H1 (cell line): ENCODE measurements at regions not wholly inside any gene's neighbourhood (a gene's known extent, or its start where the extent isn't known, plus 50 kb on each side); places are given as distances from the start of the nearest gene placed in this dataset.

ENCODE experiments used
- CTCF ChIA-PET: fragments of 300-600 bp; sonication (Branson Sonifier 250); formaldehyde crosslinking; loops from one replicate; lab custom pipeline; 2021; ENCODE audit not compliant: partially characterized antibody; lab: Charles Lee
- POLR2A ChIA-PET: fragments of 300-600 bp; sonication (Branson Sonifier 250); formaldehyde crosslinking; loops from one replicate; lab custom pipeline; 2021; ENCODE audit warnings: inconsistent platforms; ENCODE audit not compliant: partially characterized antibody; lab: Charles Lee
- DNase-seq, 2 experiments: peaks; one replicate each; pipeline versions ENCODE4 v3.0.0 to v3.0.0-alpha.2; 2010 to 2022; ENCODE audit warnings: low spot score in 2 of 2, low read depth in 1 of 2, mixed read lengths in 1 of 2
- FAIRE-seq: peaks from 2 replicates; lab custom pipeline; 2011; peaks lifted over from hg19 to GRCh38; lab: Jason Lieb, UNC
- H2AFZ ChIP-seq: 2 replicates; pipeline ENCODE4 v1.8.1; 2012; ENCODE audit warnings: low read length, inconsistent platforms
- H2AK5ac ChIP-seq: 2 replicates; pipeline ENCODE4 v1.6.1; 2013; ENCODE audit warnings: low read depth, low read length
- H2BK120ac ChIP-seq: replicated peaks from 2 replicates; pipeline ENCODE3; 2013; ENCODE audit warnings: low read depth, low read length, inconsistent platforms
- H2BK12ac ChIP-seq: 2 replicates; pipeline ENCODE4 v1.6.1; 2013; ENCODE audit warnings: low read depth, low read length
- H2BK15ac ChIP-seq: 2 replicates; pipeline ENCODE4 v1.6.1; 2013; ENCODE audit warnings: low read length
- H2BK20ac ChIP-seq: 2 replicates; pipeline ENCODE4 v1.6.1; 2013; ENCODE audit warnings: low read length
- H2BK5ac ChIP-seq: 2 replicates; pipeline ENCODE4 v1.6.1; 2013; ENCODE audit warnings: low read depth, low read length
- H3K14ac ChIP-seq: 2 replicates; pipeline ENCODE4 v1.6.1; 2013; ENCODE audit warnings: inconsistent platforms; ENCODE audit not compliant: insufficient read length
- H3K18ac ChIP-seq: 2 replicates; pipeline ENCODE4 v1.6.1; 2013; ENCODE audit warnings: low read length; ENCODE audit errors: extremely low read depth
- H3K23ac ChIP-seq: 2 replicates; pipeline ENCODE4 v1.6.1; 2013; ENCODE audit warnings: inconsistent platforms; ENCODE audit not compliant: insufficient read length
- H3K23me2 ChIP-seq: 2 replicates; pipeline ENCODE4 v1.6.1; 2013; ENCODE audit warnings: low read depth, low read length
- H3K27ac ChIP-seq: 2 replicates; pipeline ENCODE4 v1.6.1; 2011; ENCODE audit warnings: low read depth, low read length, inconsistent platforms
- H3K27me3 ChIP-seq, 4 experiments: replicated peaks in 1 of 4; 1 replicate in 1 of 4; 2 replicates in 3 of 4; pipeline versions ENCODE4 v1.6.1 to v1.8.1; 2011 to 2013; ENCODE audit warnings: low read length in 3 of 4, mild to moderate bottlenecking in 3 of 4, inconsistent platforms in 2 of 4, mixed read lengths in 2 of 4, moderate library complexity in 1 of 4; ENCODE audit not compliant: control insufficient read depth in 3 of 4, insufficient read depth in 3 of 4; ENCODE audit errors: extremely low read depth in 1 of 4
- H3K36me3 ChIP-seq, 4 experiments: 2 replicates each; pipeline versions ENCODE4 v1.6.1 to v1.8.1; 2011 to 2013; ENCODE audit warnings: mild to moderate bottlenecking in 4 of 4, low read length in 3 of 4, moderate library complexity in 2 of 4, control low read depth in 1 of 4, inconsistent platforms in 1 of 4; ENCODE audit not compliant: insufficient read depth in 4 of 4, control insufficient read depth in 2 of 4
- H3K4ac ChIP-seq: replicated peaks from 2 replicates; pipeline ENCODE3; 2013; ENCODE audit warnings: low read length, low read depth, mixed read lengths, inconsistent platforms; ENCODE audit not compliant: insufficient read length
- H3K4me1 ChIP-seq, 4 experiments: replicated peaks in 1 of 4; 1 replicate in 1 of 4; 2 replicates in 3 of 4; pipeline versions ENCODE4 v1.6.1 to v1.8.1; 2011 to 2013; ENCODE audit warnings: low read length in 3 of 4, inconsistent platforms in 2 of 4, mixed read lengths in 1 of 4; ENCODE audit not compliant: insufficient read depth in 4 of 4, control insufficient read depth in 3 of 4
- H3K4me2 ChIP-seq, 2 experiments: 2 replicates each; pipeline versions ENCODE4 v1.6.1 to v1.8.1; 2011 to 2013; ENCODE audit warnings: low read depth in 2 of 2, low read length in 2 of 2, control low read depth in 1 of 2, inconsistent platforms in 1 of 2, mild to moderate bottlenecking in 1 of 2; ENCODE audit not compliant: insufficient read depth in 1 of 2
- H3K4me3 ChIP-seq, 4 experiments: fragments of 200-600, 300-600 bp in 1 of 4; sonication (generic), shearing (Covaris generic), sonication (Bioruptor Twin) in 1 of 4; 2 replicates each; pipeline versions ENCODE4 v1.5.1 to v1.8.1; 2011 to 2016; ENCODE audit warnings: low read length in 4 of 4, low read depth in 3 of 4, control low read depth in 2 of 4, inconsistent platforms in 2 of 4, mild to moderate bottlenecking in 2 of 4, mixed read lengths in 1 of 4, moderate library complexity in 1 of 4; ENCODE audit not compliant: insufficient read depth in 2 of 4; ENCODE audit errors: extremely low read depth in 1 of 4
- H3K56ac ChIP-seq: replicated peaks from 2 replicates; pipeline ENCODE3; 2013; ENCODE audit warnings: low read depth, mild to moderate bottlenecking, mixed read lengths, low read length, inconsistent platforms; ENCODE audit not compliant: insufficient read length
- H3K79me1 ChIP-seq: 2 replicates; pipeline ENCODE4 v1.6.1; 2013; ENCODE audit warnings: low read depth, low read length, control low read depth
- H3K79me2 ChIP-seq, 2 experiments: 2 replicates each; pipeline versions ENCODE4 v1.6.1 to v1.8.1; 2012 to 2013; ENCODE audit warnings: low read length in 2 of 2, mild to moderate bottlenecking in 2 of 2, inconsistent platforms in 1 of 2; ENCODE audit not compliant: insufficient read depth in 2 of 2, control insufficient read depth in 1 of 2
- H3K9ac ChIP-seq, 4 experiments: replicated peaks in 1 of 4; 1 replicate in 1 of 4; 2 replicates in 3 of 4; pipeline versions ENCODE4 v1.6.1 to v1.8.1; 2011 to 2013; ENCODE audit warnings: low read depth in 3 of 4, low read length in 3 of 4, control low read depth in 2 of 4, mild to moderate bottlenecking in 2 of 4, moderate library complexity in 2 of 4, inconsistent platforms in 1 of 4; ENCODE audit errors: extremely low read depth in 1 of 4
- H3K9me3 ChIP-seq, 2 experiments: 2 replicates each; pipeline versions ENCODE4 v1.6.1 to v1.8.1; 2012 to 2013; ENCODE audit warnings: mild to moderate bottlenecking in 2 of 2, moderate library complexity in 2 of 2, control low read depth in 1 of 2, inconsistent platforms in 1 of 2, low read depth in 1 of 2, low read length in 1 of 2, mixed read lengths in 1 of 2; ENCODE audit not compliant: insufficient read depth in 2 of 2
- H4K20me1 ChIP-seq, 2 experiments: replicated peaks in 1 of 2; 2 replicates each; pipeline versions ENCODE3 to v1.8.1; 2011 to 2013; ENCODE audit warnings: inconsistent platforms in 2 of 2, low read length in 2 of 2, mild to moderate bottlenecking in 1 of 2; ENCODE audit not compliant: insufficient read depth in 2 of 2, control insufficient read depth in 1 of 2
- H4K5ac ChIP-seq: 2 replicates; pipeline ENCODE4 v1.6.1; 2013; ENCODE audit warnings: low read length, low read depth, mixed read lengths, inconsistent platforms; ENCODE audit not compliant: insufficient read length
- H4K8ac ChIP-seq: 2 replicates; pipeline ENCODE4 v1.8.0; 2013; ENCODE audit warnings: mild to moderate bottlenecking, moderate library complexity, low read length, inconsistent platforms; ENCODE audit not compliant: insufficient read depth; ENCODE audit errors: extremely low read depth
- H4K91ac ChIP-seq: replicated peaks from 2 replicates; pipeline ENCODE3; 2013; ENCODE audit warnings: low read length, mixed read lengths, inconsistent platforms; ENCODE audit not compliant: insufficient read length
- ATF2 ChIP-seq: IDR thresholded peaks from 2 replicates; pipeline ENCODE4 v1.6.1; 2012; ENCODE audit warnings: low read length, inconsistent platforms
- CHD1 ChIP-seq: IDR thresholded peaks from 2 replicates; pipeline ENCODE4 v1.6.1; 2012; ENCODE audit warnings: low read depth, low read length, improper control_type of control experiment
- E2F6 ChIP-seq: IDR thresholded peaks from 2 replicates; pipeline ENCODE4 v1.6.1; 2012; ENCODE audit warnings: inconsistent platforms
- HDAC2 ChIP-seq, 2 experiments: fragments of 300-600 bp in 1 of 2; sonication (generic) in 1 of 2; IDR thresholded peaks; 2 replicates each; pipeline ENCODE4 v1.6.1; 2011 to 2012; ENCODE audit warnings: low read depth in 2 of 2, low read length in 2 of 2, mild to moderate bottlenecking in 2 of 2, moderate library complexity in 2 of 2, borderline replicate concordance in 1 of 2, inconsistent platforms in 1 of 2
- KDM1A ChIP-seq: fragments of 200-600, 300-600 bp; sonication (generic); IDR thresholded peaks from 2 replicates; pipeline ENCODE4 v1.7.1; 2016; ENCODE audit warnings: mild to moderate bottlenecking, low read length, borderline replicate concordance
- PHF8 ChIP-seq: fragments of 200-600 bp; sonication (generic); conservative IDR thresholded peaks from 2 replicates; pipeline ENCODE4 v1.7.1; 2012; ENCODE audit warnings: low read depth, mild to moderate bottlenecking, inconsistent platforms, low read length, moderate library complexity
- POLR2A ChIP-seq, 2 experiments: IDR thresholded peaks; 1 replicate in 1 of 2; 2 replicates in 1 of 2; pipeline ENCODE4 v1.6.1; 2011; ENCODE audit warnings: low read depth in 2 of 2, low read length in 2 of 2, mild to moderate bottlenecking in 2 of 2; ENCODE audit errors: control extremely low read depth in 1 of 2
- RBBP5 ChIP-seq: IDR thresholded peaks from 2 replicates; pipeline ENCODE4 v1.7.1; 2012; ENCODE audit warnings: low read depth, mild to moderate bottlenecking, inconsistent platforms, low read length, moderate library complexity, borderline replicate concordance
- SIN3A ChIP-seq, 2 experiments: IDR thresholded peaks in 1 of 2; conservative IDR thresholded peaks in 1 of 2; 2 replicates each; pipeline ENCODE4 v1.6.1; 2011 to 2012; ENCODE audit warnings: low read length in 2 of 2, improper control_type of control experiment in 1 of 2, low read depth in 1 of 2, mild to moderate bottlenecking in 1 of 2
- SIRT6 ChIP-seq: IDR thresholded peaks from one replicate; pipeline ENCODE4 v1.7.1; 2012; ENCODE audit warnings: low read length, inconsistent platforms
- SRF ChIP-seq: IDR thresholded peaks from 2 replicates; pipeline ENCODE4 v1.6.1; 2011; ENCODE audit warnings: mild to moderate bottlenecking, low read depth, low read length, moderate library complexity
- WGBS, 2 experiments: shearing (Covaris generic) in 1 of 2; methylation state at CpG; one replicate each; pipeline versions ENCODE4 v1.1.6 to v1.1.7; 2013 to 2015; ENCODE audit warnings: low lambda C conversion rate in 2 of 2, mixed read lengths in 2 of 2, inconsistent platforms in 1 of 2, low coverage in 1 of 2, missing lambda C conversion rate in 1 of 2; ENCODE audit not compliant: insufficient replicate concordance in 2 of 2, insufficient coverage in 1 of 2, insufficient read length in 1 of 2; ENCODE audit errors: extremely low coverage in 1 of 2, missing lambda C conversion rate in 1 of 2; 5-methylcytosine and 5-hydroxymethylcytosine counted together

- Histone ChIP-seq H3K23ac (no peak overlapping the region), H2BK5ac (peak overlapping the region; percentile 71; the same call in 1 of the 2 replicates), H3K4ac (no peak overlapping the region), H4K20me1 (no peaks in the 10 kb centered on the region), H3K36me3 (no peaks in the 10 kb centered on the region), H4K8ac (no peak overlapping the region), H2BK120ac (no peak overlapping the region), H3K4me2 (no peak overlapping the region), H4K5ac (no peak overlapping the region), H2AK5ac (peak overlapping the region; percentile 47; the same call in 1 of the 2 replicates), H2BK12ac (peak overlapping the region; percentile 91; the same call in 1 of the 2 replicates), H3K56ac (no peak overlapping the region), H3K4me3 (no peak overlapping the region), H4K91ac (peak overlapping the region; percentile 23), H2BK20ac (peak overlapping the region; percentile 43), H2BK15ac (peak overlapping the region; percentile 13; the same call in 1 of the 2 replicates), H3K79me2 (no peaks in the 10 kb centered on the region), H2AFZ (peak overlapping the region; percentile 46; the same call in 1 of the 2 replicates), H3K27me3 (no peaks in the 10 kb centered on the region; a peak in 1 of 7 replicates), H3K27ac (no peak overlapping the region), H3K9me3 (peaks cover 3 to 6% of the 10 kb centered on the region in 2 experiments; a peak in 1 of 4 replicates), H3K4me1 (peaks cover 2 to 15% (median 11%) of the 10 kb centered on the region in 4 experiments), H3K23me2 (no peaks in the 10 kb centered on the region), H3K9ac (no peak overlapping the region; a peak in 1 of 7 replicates), H3K79me1 (no peaks in the 10 kb centered on the region), H3K14ac (no peak overlapping the region), H3K18ac (no peak overlapping the region)
- 93% methylated on average over 6 of the region's 6 CpGs; no CpG with 5 or more reads in 1 of the 2 experiments for WGBS, 2 experiments
- FAIRE-seq: no peak
- ChIA-PET POLR2A (no interaction called here), CTCF (interaction anchor here (1.1 kb wide), 1 partner anchor 9 kb away, joined by 3 read pairs; no protein-coding TSS in a partner anchor)
- DNase-seq: no peak
- TF ChIP-seq ATF2 (no peak), KDM1A (no peak), SIN3A (conservative IDR thresholded peaks at IDR 0.05 in 1 of 2, IDR thresholded peaks at IDR 0.05 in 1 of 2; ENCODE audit: low read depth in 1 of 2, low read length in 2 of 2) (no peak), CHD1 (no peak), POLR2A (IDR thresholded peaks at IDR 0.05; ENCODE audit: control extremely low read depth in 1 of 2, low read depth in 2 of 2, low read length in 2 of 2) (no peak), SRF (no peak), RBBP5 (no peak), HDAC2 (IDR thresholded peaks at IDR 0.05; ENCODE audit: borderline replicate concordance in 1 of 2, low read depth in 2 of 2, low read length in 2 of 2) (no peak), SIRT6 (no peak), E2F6 (no peak), PHF8 (no peak)
Observed at GRCh38 chr17:5901731-5902130, 168.4 kb upstream of the WSCD1 start.
